H1 (cell line): ENCODE measurements at regions not wholly inside any gene's neighbourhood (a gene's known extent, or its start where the extent isn't known, plus 50 kb on each side); places are given as distances from the start of the nearest gene placed in this dataset.

ENCODE experiments used
- CTCF ChIA-PET: fragments of 300-600 bp; sonication (Branson Sonifier 250); formaldehyde crosslinking; loops from one replicate; lab custom pipeline; 2021; ENCODE audit not compliant: partially characterized antibody; lab: Charles Lee
- POLR2A ChIA-PET: fragments of 300-600 bp; sonication (Branson Sonifier 250); formaldehyde crosslinking; loops from one replicate; lab custom pipeline; 2021; ENCODE audit warnings: inconsistent platforms; ENCODE audit not compliant: partially characterized antibody; lab: Charles Lee
- DNase-seq, 2 experiments: peaks; one replicate each; pipeline versions ENCODE4 v3.0.0 to v3.0.0-alpha.2; 2010 to 2022; ENCODE audit warnings: low spot score in 2 of 2, low read depth in 1 of 2, mixed read lengths in 1 of 2
- FAIRE-seq: peaks from 2 replicates; lab custom pipeline; 2011; peaks lifted over from hg19 to GRCh38; lab: Jason Lieb, UNC
- H2AFZ ChIP-seq: 2 replicates; pipeline ENCODE4 v1.8.1; 2012; ENCODE audit warnings: low read length, inconsistent platforms
- H2AK5ac ChIP-seq: 2 replicates; pipeline ENCODE4 v1.6.1; 2013; ENCODE audit warnings: low read depth, low read length
- H2BK120ac ChIP-seq: replicated peaks from 2 replicates; pipeline ENCODE3; 2013; ENCODE audit warnings: low read depth, low read length, inconsistent platforms
- H2BK12ac ChIP-seq: 2 replicates; pipeline ENCODE4 v1.6.1; 2013; ENCODE audit warnings: low read depth, low read length
- H2BK15ac ChIP-seq: 2 replicates; pipeline ENCODE4 v1.6.1; 2013; ENCODE audit warnings: low read length
- H2BK20ac ChIP-seq: 2 replicates; pipeline ENCODE4 v1.6.1; 2013; ENCODE audit warnings: low read length
- H2BK5ac ChIP-seq: 2 replicates; pipeline ENCODE4 v1.6.1; 2013; ENCODE audit warnings: low read depth, low read length
- H3K14ac ChIP-seq: 2 replicates; pipeline ENCODE4 v1.6.1; 2013; ENCODE audit warnings: inconsistent platforms; ENCODE audit not compliant: insufficient read length
- H3K18ac ChIP-seq: 2 replicates; pipeline ENCODE4 v1.6.1; 2013; ENCODE audit warnings: low read length; ENCODE audit errors: extremely low read depth
- H3K23ac ChIP-seq: 2 replicates; pipeline ENCODE4 v1.6.1; 2013; ENCODE audit warnings: inconsistent platforms; ENCODE audit not compliant: insufficient read length
- H3K23me2 ChIP-seq: 2 replicates; pipeline ENCODE4 v1.6.1; 2013; ENCODE audit warnings: low read depth, low read length
- H3K27ac ChIP-seq: 2 replicates; pipeline ENCODE4 v1.6.1; 2011; ENCODE audit warnings: low read depth, low read length, inconsistent platforms
- H3K27me3 ChIP-seq, 4 experiments: replicated peaks in 1 of 4; 1 replicate in 1 of 4; 2 replicates in 3 of 4; pipeline versions ENCODE4 v1.6.1 to v1.8.1; 2011 to 2013; ENCODE audit warnings: low read length in 3 of 4, mild to moderate bottlenecking in 3 of 4, inconsistent platforms in 2 of 4, mixed read lengths in 2 of 4, moderate library complexity in 1 of 4; ENCODE audit not compliant: control insufficient read depth in 3 of 4, insufficient read depth in 3 of 4; ENCODE audit errors: extremely low read depth in 1 of 4
- H3K36me3 ChIP-seq, 4 experiments: 2 replicates each; pipeline versions ENCODE4 v1.6.1 to v1.8.1; 2011 to 2013; ENCODE audit warnings: mild to moderate bottlenecking in 4 of 4, low read length in 3 of 4, moderate library complexity in 2 of 4, control low read depth in 1 of 4, inconsistent platforms in 1 of 4; ENCODE audit not compliant: insufficient read depth in 4 of 4, control insufficient read depth in 2 of 4
- H3K4ac ChIP-seq: replicated peaks from 2 replicates; pipeline ENCODE3; 2013; ENCODE audit warnings: low read length, low read depth, mixed read lengths, inconsistent platforms; ENCODE audit not compliant: insufficient read length
- H3K4me1 ChIP-seq, 4 experiments: replicated peaks in 1 of 4; 1 replicate in 1 of 4; 2 replicates in 3 of 4; pipeline versions ENCODE4 v1.6.1 to v1.8.1; 2011 to 2013; ENCODE audit warnings: low read length in 3 of 4, inconsistent platforms in 2 of 4, mixed read lengths in 1 of 4; ENCODE audit not compliant: insufficient read depth in 4 of 4, control insufficient read depth in 3 of 4
- H3K4me2 ChIP-seq, 2 experiments: 2 replicates each; pipeline versions ENCODE4 v1.6.1 to v1.8.1; 2011 to 2013; ENCODE audit warnings: low read depth in 2 of 2, low read length in 2 of 2, control low read depth in 1 of 2, inconsistent platforms in 1 of 2, mild to moderate bottlenecking in 1 of 2; ENCODE audit not compliant: insufficient read depth in 1 of 2
- H3K4me3 ChIP-seq, 4 experiments: fragments of 200-600, 300-600 bp in 1 of 4; sonication (generic), shearing (Covaris generic), sonication (Bioruptor Twin) in 1 of 4; 2 replicates each; pipeline versions ENCODE4 v1.5.1 to v1.8.1; 2011 to 2016; ENCODE audit warnings: low read length in 4 of 4, low read depth in 3 of 4, control low read depth in 2 of 4, inconsistent platforms in 2 of 4, mild to moderate bottlenecking in 2 of 4, mixed read lengths in 1 of 4, moderate library complexity in 1 of 4; ENCODE audit not compliant: insufficient read depth in 2 of 4; ENCODE audit errors: extremely low read depth in 1 of 4
- H3K56ac ChIP-seq: replicated peaks from 2 replicates; pipeline ENCODE3; 2013; ENCODE audit warnings: low read depth, mild to moderate bottlenecking, mixed read lengths, low read length, inconsistent platforms; ENCODE audit not compliant: insufficient read length
- H3K79me1 ChIP-seq: 2 replicates; pipeline ENCODE4 v1.6.1; 2013; ENCODE audit warnings: low read depth, low read length, control low read depth
- H3K79me2 ChIP-seq, 2 experiments: 2 replicates each; pipeline versions ENCODE4 v1.6.1 to v1.8.1; 2012 to 2013; ENCODE audit warnings: low read length in 2 of 2, mild to moderate bottlenecking in 2 of 2, inconsistent platforms in 1 of 2; ENCODE audit not compliant: insufficient read depth in 2 of 2, control insufficient read depth in 1 of 2
- H3K9ac ChIP-seq, 4 experiments: replicated peaks in 1 of 4; 1 replicate in 1 of 4; 2 replicates in 3 of 4; pipeline versions ENCODE4 v1.6.1 to v1.8.1; 2011 to 2013; ENCODE audit warnings: low read depth in 3 of 4, low read length in 3 of 4, control low read depth in 2 of 4, mild to moderate bottlenecking in 2 of 4, moderate library complexity in 2 of 4, inconsistent platforms in 1 of 4; ENCODE audit errors: extremely low read depth in 1 of 4
- H3K9me3 ChIP-seq, 2 experiments: 2 replicates each; pipeline versions ENCODE4 v1.6.1 to v1.8.1; 2012 to 2013; ENCODE audit warnings: mild to moderate bottlenecking in 2 of 2, moderate library complexity in 2 of 2, control low read depth in 1 of 2, inconsistent platforms in 1 of 2, low read depth in 1 of 2, low read length in 1 of 2, mixed read lengths in 1 of 2; ENCODE audit not compliant: insufficient read depth in 2 of 2
- H4K20me1 ChIP-seq, 2 experiments: replicated peaks in 1 of 2; 2 replicates each; pipeline versions ENCODE3 to v1.8.1; 2011 to 2013; ENCODE audit warnings: inconsistent platforms in 2 of 2, low read length in 2 of 2, mild to moderate bottlenecking in 1 of 2; ENCODE audit not compliant: insufficient read depth in 2 of 2, control insufficient read depth in 1 of 2
- H4K5ac ChIP-seq: 2 replicates; pipeline ENCODE4 v1.6.1; 2013; ENCODE audit warnings: low read length, low read depth, mixed read lengths, inconsistent platforms; ENCODE audit not compliant: insufficient read length
- H4K8ac ChIP-seq: 2 replicates; pipeline ENCODE4 v1.8.0; 2013; ENCODE audit warnings: mild to moderate bottlenecking, moderate library complexity, low read length, inconsistent platforms; ENCODE audit not compliant: insufficient read depth; ENCODE audit errors: extremely low read depth
- H4K91ac ChIP-seq: replicated peaks from 2 replicates; pipeline ENCODE3; 2013; ENCODE audit warnings: low read length, mixed read lengths, inconsistent platforms; ENCODE audit not compliant: insufficient read length
- CBX5 ChIP-seq: fragments of 300-800, 300-1000 bp; sonication (generic); IDR thresholded peaks from 2 replicates; pipeline ENCODE4 v1.7.1; 2016; ENCODE audit warnings: antibody characterized with exemption, low read length, low read depth
- CEBPB ChIP-seq: IDR thresholded peaks from 2 replicates; pipeline ENCODE4 v1.6.1; 2012; ENCODE audit warnings: low read depth, low read length
- EGR1 ChIP-seq: IDR thresholded peaks from 2 replicates; pipeline ENCODE4 v1.6.1; 2011; ENCODE audit warnings: low read depth, low read length, borderline replicate concordance
- EZH2 ChIP-seq: fragments of 200-600 bp; sonication (generic); IDR thresholded peaks from 2 replicates; pipeline ENCODE4 v1.7.1; 2012; ENCODE audit warnings: low read depth, mild to moderate bottlenecking, moderate library complexity, low read length, inconsistent platforms; ENCODE audit not compliant: severe bottlenecking
- JUN ChIP-seq: IDR thresholded peaks from 2 replicates; pipeline ENCODE4 v1.6.1; 2011; ENCODE audit warnings: low read depth, mild to moderate bottlenecking, improper control_type of control experiment, low read length
- KDM1A ChIP-seq: fragments of 200-600, 300-600 bp; sonication (generic); IDR thresholded peaks from 2 replicates; pipeline ENCODE4 v1.7.1; 2016; ENCODE audit warnings: mild to moderate bottlenecking, low read length, borderline replicate concordance
- KDM4A ChIP-seq: IDR thresholded peaks from one replicate; pipeline ENCODE4 v1.7.1; 2012; ENCODE audit warnings: low read depth, mild to moderate bottlenecking, moderate library complexity, low read length, inconsistent platforms; ENCODE audit not compliant: severe bottlenecking
- MAX ChIP-seq: IDR thresholded peaks from 2 replicates; pipeline ENCODE4 v1.6.1; 2012; ENCODE audit warnings: inconsistent platforms
- NANOG ChIP-seq: IDR thresholded peaks from 2 replicates; pipeline ENCODE4 v1.6.1; 2011; ENCODE audit warnings: low read length, low read depth, mild to moderate bottlenecking, inconsistent platforms; ENCODE audit not compliant: insufficient read depth, poor library complexity, severe bottlenecking
- NRF1 ChIP-seq: IDR thresholded peaks from 2 replicates; pipeline ENCODE4 v1.6.1; 2011; ENCODE audit warnings: mild to moderate bottlenecking, low read depth, low read length, improper control_type of control experiment
- POU5F1 ChIP-seq: IDR thresholded peaks from 2 replicates; pipeline ENCODE4 v1.6.1; 2011; ENCODE audit warnings: low read depth, mild to moderate bottlenecking, low read length, moderate library complexity
- SP4 ChIP-seq: IDR thresholded peaks from 2 replicates; pipeline ENCODE4 v1.6.1; 2012; ENCODE audit warnings: low read length, inconsistent platforms
- WGBS, 2 experiments: shearing (Covaris generic) in 1 of 2; methylation state at CpG; one replicate each; pipeline versions ENCODE4 v1.1.6 to v1.1.7; 2013 to 2015; ENCODE audit warnings: low lambda C conversion rate in 2 of 2, mixed read lengths in 2 of 2, inconsistent platforms in 1 of 2, low coverage in 1 of 2, missing lambda C conversion rate in 1 of 2; ENCODE audit not compliant: insufficient replicate concordance in 2 of 2, insufficient coverage in 1 of 2, insufficient read length in 1 of 2; ENCODE audit errors: extremely low coverage in 1 of 2, missing lambda C conversion rate in 1 of 2; 5-methylcytosine and 5-hydroxymethylcytosine counted together

- no peak overlapping the region for H3K27ac ChIP-seq
- no peak overlapping the region for H3K14ac ChIP-seq
- H4K5ac ChIP-seq = no peak overlapping the region
- 84% methylated on average over 5 of the region's 5 CpGs; no CpG with 5 or more reads in 1 of the 2 experiments for WGBS, 2 experiments
- no peak overlapping the region for H2BK15ac ChIP-seq
- H3K23me2 ChIP-seq = no peaks in the 10 kb centered on the region
- DNase-seq (no peak), FAIRE-seq (no peak)
- no peak overlapping the region for H4K91ac ChIP-seq
- TF ChIP-seq CEBPB (no peak), EZH2 (no peak), KDM4A (no peak), NANOG (no peak), JUN (no peak), CBX5 (no peak), NRF1 (no peak), SP4 (no peak), MAX (no peak), EGR1 (no peak), POU5F1 (no peak), KDM1A (no peak)
- ChIA-PET CTCF (interaction anchor here (0.8 to 1.1 kb wide), 2 partner anchors 11 to 171 kb away, joined by 4 read pairs; no protein-coding TSS in a partner anchor), POLR2A (no interaction called here)
- no peak overlapping the region for H3K9ac ChIP-seq
- peaks cover 0 to 1% (median 0%) of the 10 kb centered on the region in 4 experiments; a peak in 1 of 7 replicates for H3K27me3 ChIP-seq
- H4K20me1 ChIP-seq = no peaks in the 10 kb centered on the region
- no peak overlapping the region for H2BK5ac ChIP-seq
- no peak overlapping the region for H4K8ac ChIP-seq
- no peak overlapping the region for H2AFZ ChIP-seq
- H3K36me3 ChIP-seq = no peaks in the 10 kb centered on the region; a peak in 1 of 8 replicates
- H3K4me1 ChIP-seq = no peaks in the 10 kb centered on the region
- no peak overlapping the region for H3K56ac ChIP-seq
- peaks cover 3% of the 10 kb centered on the region in 2 experiments; a peak in 2 of 4 replicates for H3K9me3 ChIP-seq
- no peak overlapping the region for H3K4me2 ChIP-seq
- no peak overlapping the region for H3K23ac ChIP-seq
- no peak overlapping the region for H3K4me3 ChIP-seq
- H3K18ac ChIP-seq = no peak overlapping the region
- no peak overlapping the region for H2AK5ac ChIP-seq
- no peak overlapping the region for H2BK12ac ChIP-seq
- no peaks in the 10 kb centered on the region for H3K79me2 ChIP-seq
- H2BK20ac ChIP-seq = no peak overlapping the region
- no peaks in the 10 kb centered on the region for H3K79me1 ChIP-seq
- no peak overlapping the region for H3K4ac ChIP-seq
- no peak overlapping the region for H2BK120ac ChIP-seq
Observed at GRCh38 chr4:180710628-180711337, 1532.4 kb upstream of the TENM3 start.
